ENCODE measurements at regions not wholly inside any gene's neighbourhood (a gene's known extent, or its start where the extent isn't known, plus 50 kb on each side); places are given as distances from the start of the nearest gene placed in this dataset.

- Histone ChIP-seq H3K36me3 (no peaks in the 10 kb centered on the region), H3K9me3 (peaks cover 0 to 3% (median 0%) of the 10 kb centered on the region in 3 donors), H3K27me3 (no peaks in the 10 kb centered on the region), H3K27ac (no peak overlapping the region), H3K4me3 (no peak overlapping the region), H3K4me1 (no peaks in the 10 kb centered on the region)
- intact Hi-C loops (cut with DNase I; ENCODE audit: low total_unique reads), result no loop called here
- peak in 1 of 2 donors; percentile 60 for DNase-seq
- no peak for TF ChIP-seq CTCF (IDR thresholded peaks at IDR 0.05)
Measured at GRCh38 chr5:44665101-44665701, 143.5 kb upstream of the MRPS30 start.

GRCh38 chr5:44664711-44665100, 144.0 kb upstream of the MRPS30 start:
- TF ChIP-seq CTCF (IDR thresholded peaks at IDR 0.05), result no peak
- no peaks in the 10 kb centered on the region for H3K36me3 ChIP-seq
- H3K4me1 ChIP-seq, result no peaks in the 10 kb centered on the region
- peaks cover 0 to 3% (median 0%) of the 10 kb centered on the region in 3 donors for H3K9me3 ChIP-seq
- no peaks in the 10 kb centered on the region for H3K27me3 ChIP-seq
- no peak for DNase-seq
- no peak overlapping the region for H3K27ac ChIP-seq
- no peak overlapping the region for H3K4me3 ChIP-seq
- intact Hi-C loops (cut with DNase I; ENCODE audit: low total_unique reads), result no loop called here

GRCh38 chr5:44663991-44664710, 144.6 kb upstream of the MRPS30 start:
- Histone ChIP-seq H3K27me3 (no peaks in the 10 kb centered on the region), H3K4me1 (no peaks in the 10 kb centered on the region), H3K9me3 (peaks cover 0 to 3% (median 0%) of the 10 kb centered on the region in 3 donors), H3K36me3 (no peaks in the 10 kb centered on the region), H3K27ac (no peak overlapping the region), H3K4me3 (no peak overlapping the region)
- DNase-seq, result peak in 1 of 2 donors; percentile 48
- no peak for TF ChIP-seq CTCF (IDR thresholded peaks at IDR 0.05)
- intact Hi-C loops (cut with DNase I; ENCODE audit: low total_unique reads), result no loop called here

GRCh38 chr5:44661851-44662250, 146.9 kb upstream of the MRPS30 start:
- Histone ChIP-seq H3K36me3 (no peaks in the 10 kb centered on the region), H3K4me1 (no peaks in the 10 kb centered on the region), H3K27ac (no peak overlapping the region), H3K27me3 (no peaks in the 10 kb centered on the region), H3K4me3 (no peak overlapping the region), H3K9me3 (peaks cover 0 to 3% (median 0%) of the 10 kb centered on the region in 3 donors)
- intact Hi-C loops (cut with DNase I; ENCODE audit: low total_unique reads), result no loop called here
- DNase-seq, result no peak
- no peak for TF ChIP-seq CTCF (IDR thresholded peaks at IDR 0.05)

- H3K36me3 ChIP-seq, result no peaks in the 10 kb centered on the region
- H3K27ac ChIP-seq, result no peak overlapping the region
- peaks cover 0 to 11% (median 4%) of the 10 kb centered on the region in 3 donors for H3K9me3 ChIP-seq
- no peaks in the 10 kb centered on the region for H3K27me3 ChIP-seq
- intact Hi-C loops (cut with DNase I; ENCODE audit: low total_unique reads), result no loop called here
- no peak overlapping the region for H3K4me3 ChIP-seq
- TF ChIP-seq CTCF (IDR thresholded peaks at IDR 0.05), result no peak
- DNase-seq, result no peak
- no peaks in the 10 kb centered on the region for H3K4me1 ChIP-seq
Measured at GRCh38 chr5:44660251-44660650, 148.5 kb upstream of the MRPS30 start.
